PC-9 (cell line): ENCODE measurements at regions not wholly inside any gene's neighbourhood (a gene's known extent, or its start where the extent isn't known, plus 50 kb on each side); places are given as distances from the start of the nearest gene placed in this dataset.

Source experiments
- EZH2 ChIP-seq: fragments of 200-600 bp; sonication (generic); IDR thresholded peaks from 2 replicates; pipeline ENCODE4 v1.8.0; 2017; ENCODE audit warnings: antibody characterized with exemption, low read depth
- TF ChIP-seq, protein P1 (sequence below): fragments of 200-600 bp; sonication (generic); conservative IDR thresholded peaks from 2 replicates; pipeline ENCODE4 v1.6.1; 2017; ENCODE audit warnings: mixed run types, antibody characterized with exemption, mild to moderate bottlenecking, moderate library complexity

DNA sequence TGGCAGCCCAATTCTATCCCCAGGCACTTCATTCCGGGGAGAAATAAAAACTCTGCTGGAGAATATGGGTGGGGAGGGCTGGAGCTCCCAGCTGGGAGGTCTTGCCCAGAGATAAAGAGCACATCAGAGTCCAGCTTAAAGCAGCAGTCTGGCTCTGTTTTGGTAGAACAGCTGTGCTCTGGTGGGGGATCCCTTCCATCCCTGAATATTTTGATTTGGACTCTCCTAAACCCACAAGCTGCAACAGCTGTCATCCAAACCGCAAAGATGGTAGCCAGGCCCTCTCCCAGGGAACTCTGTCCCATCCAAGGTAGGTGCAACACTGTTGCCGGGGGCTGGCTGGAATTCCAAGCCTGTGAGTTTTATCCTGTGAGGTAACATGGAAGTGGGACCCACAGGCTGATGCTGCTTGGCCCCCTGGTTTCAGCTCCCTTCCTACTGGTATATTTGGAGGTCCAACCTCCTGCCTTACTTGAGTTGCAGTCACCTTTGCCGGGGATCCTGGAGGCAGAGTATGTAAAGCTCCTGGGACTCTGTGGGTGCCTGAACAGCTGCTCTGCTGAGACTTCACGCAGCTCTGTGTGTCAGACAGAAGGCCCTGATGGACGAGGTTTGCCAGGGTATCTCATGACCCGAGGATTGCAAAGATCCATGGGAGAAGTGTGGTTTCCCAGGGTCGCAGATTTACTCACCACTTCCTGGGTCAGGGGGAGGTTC is 203.5 kb upstream of the ITM2A start:
- TF ChIP-seq, protein P1, sequence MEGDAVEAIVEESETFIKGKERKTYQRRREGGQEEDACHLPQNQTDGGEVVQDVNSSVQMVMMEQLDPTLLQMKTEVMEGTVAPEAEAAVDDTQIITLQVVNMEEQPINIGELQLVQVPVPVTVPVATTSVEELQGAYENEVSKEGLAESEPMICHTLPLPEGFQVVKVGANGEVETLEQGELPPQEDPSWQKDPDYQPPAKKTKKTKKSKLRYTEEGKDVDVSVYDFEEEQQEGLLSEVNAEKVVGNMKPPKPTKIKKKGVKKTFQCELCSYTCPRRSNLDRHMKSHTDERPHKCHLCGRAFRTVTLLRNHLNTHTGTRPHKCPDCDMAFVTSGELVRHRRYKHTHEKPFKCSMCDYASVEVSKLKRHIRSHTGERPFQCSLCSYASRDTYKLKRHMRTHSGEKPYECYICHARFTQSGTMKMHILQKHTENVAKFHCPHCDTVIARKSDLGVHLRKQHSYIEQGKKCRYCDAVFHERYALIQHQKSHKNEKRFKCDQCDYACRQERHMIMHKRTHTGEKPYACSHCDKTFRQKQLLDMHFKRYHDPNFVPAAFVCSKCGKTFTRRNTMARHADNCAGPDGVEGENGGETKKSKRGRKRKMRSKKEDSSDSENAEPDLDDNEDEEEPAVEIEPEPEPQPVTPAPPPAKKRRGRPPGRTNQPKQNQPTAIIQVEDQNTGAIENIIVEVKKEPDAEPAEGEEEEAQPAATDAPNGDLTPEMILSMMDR = no peak
- no peak for TF ChIP-seq EZH2
